ENCODE measurements at regions not wholly inside any gene's neighbourhood (a gene's known extent, or its start where the extent isn't known, plus 50 kb on each side); places are given as distances from the start of the nearest gene placed in this dataset.
"Not testable (repeated sequence)": the region's sequence is repeated elsewhere in the genome, so short reads cannot be mapped to it uniquely, and the experiment has no call there.

DNA sequence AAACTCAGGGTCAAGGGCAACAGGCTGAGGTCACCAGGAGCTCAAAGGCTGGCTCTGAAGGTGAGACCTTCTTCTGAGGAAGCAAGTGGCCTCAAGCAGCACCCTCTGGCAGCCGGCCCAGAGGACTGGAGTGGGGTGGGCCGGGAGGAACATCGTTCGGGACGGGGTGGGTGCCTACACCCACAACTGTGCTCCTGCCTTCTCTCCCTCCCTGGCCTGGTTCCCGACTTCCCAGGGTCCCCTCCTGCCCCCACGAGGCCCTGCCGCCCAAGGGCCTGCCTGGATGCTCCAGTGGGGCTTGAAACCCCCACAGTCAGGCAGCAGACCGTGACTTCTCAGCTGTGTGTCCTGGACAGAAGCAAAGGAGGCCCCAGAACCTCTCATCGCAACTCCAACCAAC is 195.7 kb downstream of the IGLL1 start:
- no peak for DNase-seq (ENCODE audit: extremely low read depth in 1 of 2, low read depth in 1 of 2)

GRCh38 chr22:23383491-23384361 is 196.4 kb downstream of the IGLL1 start:
- DNase-seq (ENCODE audit: extremely low read depth in 1 of 2, low read depth in 1 of 2), result no peak

DNA sequence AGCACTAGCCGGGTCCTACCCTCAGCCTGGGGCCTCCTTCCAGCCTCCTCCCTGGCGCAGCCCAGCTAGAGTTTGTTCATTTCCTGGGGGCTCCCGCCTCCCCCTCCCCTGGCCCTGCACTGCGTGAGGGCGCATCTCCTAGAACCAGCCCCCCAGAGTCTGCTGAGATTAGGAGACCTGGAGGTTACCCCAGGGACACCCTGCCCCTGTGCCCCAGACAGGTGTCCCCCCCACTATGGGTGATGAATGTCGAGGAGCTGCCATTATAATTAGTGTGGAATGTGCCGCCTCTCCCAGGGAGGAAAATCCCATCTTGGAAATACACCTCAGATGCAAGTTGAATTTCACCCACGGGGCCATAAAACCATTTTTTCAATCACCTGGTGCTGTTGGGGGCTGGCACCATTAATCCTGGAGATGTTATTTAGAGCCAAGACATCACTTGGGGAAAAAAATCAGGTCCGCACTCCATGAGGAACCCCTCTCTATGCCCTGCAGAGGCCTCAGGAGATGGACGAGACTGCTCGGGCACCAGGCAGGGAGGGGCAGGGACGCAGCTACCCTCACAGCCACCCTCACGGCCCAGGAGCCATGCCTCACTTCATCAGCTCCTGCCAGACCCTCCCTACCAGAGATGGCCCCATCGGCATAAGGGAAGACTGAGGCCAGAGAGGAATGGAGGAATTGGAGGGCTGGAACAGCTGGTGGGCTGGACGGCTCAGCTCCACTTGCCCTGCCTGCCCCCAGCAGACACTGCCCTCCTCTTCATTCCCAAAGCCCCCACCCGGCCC is 197.5 kb downstream of the IGLL1 start:
- no peak for DNase-seq (ENCODE audit: extremely low read depth in 1 of 2, low read depth in 1 of 2)

GRCh38 chr22:23381661-23382427 is 198.2 kb downstream of the IGLL1 start:
- no peak for DNase-seq (ENCODE audit: extremely low read depth in 1 of 2, low read depth in 1 of 2)

- no peak for DNase-seq (ENCODE audit: extremely low read depth in 1 of 2, low read depth in 1 of 2)
Observed at GRCh38 chr22:23380911-23381310, 199.2 kb downstream of the IGLL1 start.

DNA sequence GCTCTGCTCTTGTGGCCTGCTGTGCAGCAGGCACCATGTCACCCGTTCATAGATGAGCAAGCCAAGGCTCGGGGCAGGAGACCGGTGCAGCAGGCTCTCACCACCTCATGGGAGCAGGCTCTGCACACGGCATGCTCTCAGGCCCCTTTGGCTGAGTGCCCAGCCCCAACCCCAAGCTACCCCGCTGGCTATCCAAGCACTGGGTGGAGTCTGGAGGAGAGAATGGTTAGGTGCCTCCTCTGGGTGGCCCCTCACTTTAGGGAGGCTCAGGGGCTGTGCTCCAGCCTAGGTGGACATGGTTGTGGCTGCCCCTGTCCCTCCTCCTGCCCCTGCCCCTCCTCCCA is 199.9 kb downstream of the IGLL1 start:
- no peak for DNase-seq (ENCODE audit: extremely low read depth in 1 of 2, low read depth in 1 of 2)

GRCh38 chr22:23379540-23380229 is 199.4 kb downstream of the BCR start:
- DNase-seq (ENCODE audit: extremely low read depth in 1 of 2, low read depth in 1 of 2), result not testable (repeated sequence)

DNA sequence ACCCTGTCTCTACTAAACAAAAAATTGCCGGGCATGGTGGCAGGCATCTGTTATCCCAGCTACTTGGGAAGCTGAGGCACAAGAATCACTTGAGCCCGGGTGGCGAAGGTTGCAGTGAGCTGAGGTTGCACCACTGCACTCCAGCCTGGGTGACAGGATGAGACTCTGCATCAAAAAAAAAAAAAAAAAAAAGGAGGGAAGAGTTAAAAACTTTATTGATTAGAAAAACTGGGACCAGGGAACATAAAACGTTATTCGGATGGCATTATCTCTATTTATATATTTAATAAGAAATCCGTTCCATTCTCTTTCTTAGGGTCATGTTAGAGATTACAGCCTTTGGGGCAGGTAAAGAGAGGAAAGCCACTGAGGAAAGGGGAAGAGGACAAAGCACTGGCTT is 197.5 kb downstream of the BCR start:
- no peak for DNase-seq (ENCODE audit: extremely low read depth in 1 of 2, low read depth in 1 of 2)

GRCh38 chr22:23376256-23376655 is 195.9 kb downstream of the BCR start:
- DNase-seq (ENCODE audit: extremely low read depth in 1 of 2, low read depth in 1 of 2), result no peak

- DNase-seq (ENCODE audit: extremely low read depth in 1 of 2, low read depth in 1 of 2), result no peak
Observed at GRCh38 chr22:23375031-23375827, 194.9 kb downstream of the BCR start.

- DNase-seq (ENCODE audit: extremely low read depth in 1 of 2, low read depth in 1 of 2), result no peak
Observed at GRCh38 chr22:23373601-23374000, 193.3 kb downstream of the BCR start.

DNA sequence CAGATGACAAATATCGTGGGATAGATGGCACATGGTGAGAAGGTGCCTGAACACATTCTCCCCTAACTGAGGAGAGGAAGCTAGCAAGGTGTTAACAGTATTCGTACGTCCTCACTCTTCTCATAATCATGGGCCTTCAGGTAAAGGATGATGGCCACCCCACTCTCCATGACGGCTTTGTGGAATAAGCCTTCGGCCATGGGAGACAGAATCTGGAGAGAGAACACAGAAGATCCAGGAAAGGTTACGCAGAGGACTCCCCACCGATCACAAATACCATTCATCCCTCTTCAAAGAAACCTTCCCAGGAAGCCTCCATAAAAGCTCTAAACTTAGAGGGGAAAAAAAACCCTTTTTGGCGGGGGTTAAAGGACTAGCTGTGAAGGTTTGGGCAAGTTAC is 189.9 kb downstream of the BCR start:
- DNase-seq (ENCODE audit: extremely low read depth in 1 of 2, low read depth in 1 of 2), result no peak

DNA sequence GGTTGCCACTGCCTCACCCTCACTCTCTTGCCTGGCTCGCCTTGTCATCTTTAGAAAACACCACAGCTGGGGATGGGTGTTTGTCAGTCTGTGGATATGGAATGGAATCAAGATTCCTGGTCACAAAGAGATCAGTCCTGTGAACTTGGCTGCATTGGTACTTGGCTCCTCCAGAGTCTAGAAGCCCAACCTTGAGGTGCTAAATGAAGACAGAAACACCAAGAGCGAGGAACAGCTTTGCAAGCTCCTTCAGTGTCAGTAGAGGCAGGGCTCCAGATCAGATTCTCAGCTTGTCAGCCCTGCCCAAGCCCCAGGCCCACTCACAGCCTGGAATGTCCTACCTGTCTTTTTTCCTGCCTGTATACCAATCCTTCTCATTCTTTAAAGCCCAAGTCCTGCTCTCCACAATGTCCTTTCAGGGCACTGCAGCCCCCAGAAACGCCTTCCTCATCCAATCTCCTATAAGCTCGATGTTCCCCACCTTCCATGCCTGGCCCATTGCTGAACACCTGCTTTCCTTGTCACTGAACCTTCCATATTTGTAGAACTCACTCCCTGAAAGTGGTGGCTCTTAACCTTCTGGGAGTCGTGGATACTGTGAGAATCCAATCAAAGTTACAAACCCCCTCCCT is 188.9 kb downstream of the BCR start:
- DNase-seq (ENCODE audit: extremely low read depth in 1 of 2, low read depth in 1 of 2), result no peak

All from activated CD8-positive, alpha-beta memory T cell treated with anti-CD3 and anti-CD28 coated beads for 1 hour (primary cell).